ENCODE measurements at regions not wholly inside any gene's neighbourhood (a gene's known extent, or its start where the extent isn't known, plus 50 kb on each side); places are given as distances from the start of the nearest gene placed in this dataset.

DNA sequence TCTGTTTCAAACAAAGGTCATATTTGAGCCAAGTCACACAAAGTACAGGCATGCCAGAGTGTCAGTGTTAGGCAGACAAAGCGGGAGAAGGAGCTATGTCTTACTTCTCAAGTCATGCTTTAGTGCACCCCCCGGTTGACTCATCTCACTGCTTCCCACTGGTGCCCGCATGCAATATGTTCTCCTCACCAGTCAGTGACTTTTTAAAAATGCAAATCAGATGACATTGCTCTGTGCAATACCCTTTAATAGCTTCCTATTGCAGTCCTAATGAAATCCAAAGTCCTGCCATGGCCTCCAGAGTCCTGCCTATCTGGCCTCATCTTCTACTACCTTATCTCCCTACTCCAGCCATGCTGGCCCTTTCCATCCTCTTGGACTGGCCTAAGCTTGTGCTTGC lies 429.1 kb downstream of the ACTR3B start:
- TF ChIP-seq, protein P1, sequence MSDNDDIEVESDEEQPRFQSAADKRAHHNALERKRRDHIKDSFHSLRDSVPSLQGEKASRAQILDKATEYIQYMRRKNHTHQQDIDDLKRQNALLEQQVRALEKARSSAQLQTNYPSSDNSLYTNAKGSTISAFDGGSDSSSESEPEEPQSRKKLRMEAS (IDR thresholded peaks at IDR 0.05) = no peak
- no peak for TF ChIP-seq YY1 (IDR thresholded peaks at IDR 0.05)
- no peak for TF ChIP-seq CTCF (IDR thresholded peaks at IDR 0.05; ENCODE audit: low read depth, low read length, missing input control)
- no peak for TF ChIP-seq HNF4A (conservative IDR thresholded peaks at IDR 0.05)
- no peak for TF ChIP-seq NR2F2 (IDR thresholded peaks at IDR 0.05)
- TF ChIP-seq JUND (IDR thresholded peaks at IDR 0.05) = no peak
- TF ChIP-seq REST (IDR thresholded peaks at IDR 0.05) = no peak
- no peak for TF ChIP-seq SP1 (IDR thresholded peaks at IDR 0.05)
- TF ChIP-seq TAF1 (conservative IDR thresholded peaks at IDR 0.05) = no peak
- no peak for TF ChIP-seq ZBTB33 (IDR thresholded peaks at IDR 0.05)
- TF ChIP-seq FOXA2 (IDR thresholded peaks at IDR 0.05) = no peak
- no peak for TF ChIP-seq HNF4G (IDR thresholded peaks at IDR 0.05)
- no peak for TF ChIP-seq GABPA (IDR thresholded peaks at IDR 0.05 in 1 of 2, conservative IDR thresholded peaks at IDR 0.05 in 1 of 2)

Measured in liver (tissue), 3 donors.